ENCODE measurements at regions not wholly inside any gene's neighbourhood (a gene's known extent, or its start where the extent isn't known, plus 50 kb on each side); places are given as distances from the start of the nearest gene placed in this dataset.
A peak's percentile ranks its signal among the peaks of the same experiment; 100 is the strongest.

DNA sequence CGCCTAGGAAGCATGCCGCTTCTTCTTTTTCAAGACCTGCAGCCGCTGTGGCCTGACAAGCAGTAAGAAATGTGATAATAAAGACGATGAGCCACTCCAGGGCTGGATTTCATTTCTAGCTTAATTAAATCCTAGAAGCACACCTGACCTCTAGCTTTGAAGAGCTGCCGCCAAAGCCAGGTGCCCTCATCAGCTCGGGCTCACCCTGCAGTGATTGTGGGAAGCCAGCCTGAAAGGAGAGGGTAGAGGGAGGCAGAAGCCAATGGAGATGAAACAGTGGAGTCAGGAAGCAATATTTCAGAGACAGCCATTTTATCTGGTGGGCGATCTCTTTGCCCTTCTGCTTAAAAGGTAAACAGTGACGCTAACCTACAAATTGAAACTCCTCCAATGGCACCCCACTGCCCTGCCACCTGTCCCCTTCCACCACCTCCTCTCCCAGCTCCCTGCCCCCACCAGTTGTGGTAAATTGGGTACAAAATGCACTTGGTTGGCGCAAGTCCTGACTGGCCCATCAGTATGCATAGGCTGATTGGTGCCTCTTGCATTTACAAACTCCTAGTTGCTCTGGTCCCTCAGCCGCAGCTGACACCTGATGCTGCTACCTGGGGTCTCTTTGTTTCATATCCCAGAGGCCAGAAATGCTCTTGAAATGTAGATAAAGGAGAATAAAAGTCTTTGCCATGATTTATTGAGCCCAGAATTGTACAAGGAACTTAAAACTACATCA is 385.3 kb downstream of the PDCD6IP start:
- DNase-seq (ENCODE audit: low read depth) = no peak

DNA sequence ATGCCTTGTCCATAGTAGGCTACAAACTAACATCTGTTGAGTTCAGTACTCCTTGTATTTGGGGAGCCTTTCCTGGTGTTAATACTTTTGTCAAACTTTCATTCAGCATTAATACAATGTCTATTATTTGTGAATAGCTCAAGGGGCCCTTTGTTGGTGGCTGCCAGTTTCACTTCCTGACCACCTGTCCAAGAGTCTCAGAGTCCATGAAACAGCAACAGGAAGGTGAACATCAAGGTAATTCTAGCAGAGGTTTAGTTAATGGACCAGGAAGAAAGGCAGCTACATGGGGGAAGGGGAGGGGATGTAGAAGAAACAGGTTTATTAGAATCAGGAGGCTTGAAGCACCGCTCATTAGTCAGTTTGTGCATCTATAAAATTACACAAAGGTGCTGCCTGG is 386.9 kb downstream of the PDCD6IP start:
- no peak for DNase-seq (ENCODE audit: low read depth)

- DNase-seq (ENCODE audit: low read depth) = no peak
Observed at GRCh38 chr3:34189133-34189532, 390.7 kb downstream of the PDCD6IP start.

DNA sequence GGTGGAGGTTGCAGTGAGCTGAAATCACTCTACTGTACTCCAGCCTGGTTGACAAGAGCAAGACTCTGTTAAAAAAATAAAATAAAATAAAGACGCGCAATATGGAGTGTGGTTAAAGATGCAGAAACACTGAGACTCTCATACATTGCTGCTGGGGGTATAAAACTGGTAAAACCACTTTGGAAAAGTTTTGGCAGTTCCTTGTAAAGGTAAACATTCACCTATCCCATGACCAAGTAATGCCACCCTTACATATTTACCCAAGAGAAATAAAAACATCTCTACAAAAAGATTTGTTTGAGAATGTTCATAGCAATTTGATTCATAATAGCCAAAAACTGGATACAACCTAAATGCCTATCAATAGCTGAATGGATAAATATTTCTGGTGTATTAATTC is 398.5 kb downstream of the PDCD6IP start:
- no peak for DNase-seq (ENCODE audit: low read depth)

DNA sequence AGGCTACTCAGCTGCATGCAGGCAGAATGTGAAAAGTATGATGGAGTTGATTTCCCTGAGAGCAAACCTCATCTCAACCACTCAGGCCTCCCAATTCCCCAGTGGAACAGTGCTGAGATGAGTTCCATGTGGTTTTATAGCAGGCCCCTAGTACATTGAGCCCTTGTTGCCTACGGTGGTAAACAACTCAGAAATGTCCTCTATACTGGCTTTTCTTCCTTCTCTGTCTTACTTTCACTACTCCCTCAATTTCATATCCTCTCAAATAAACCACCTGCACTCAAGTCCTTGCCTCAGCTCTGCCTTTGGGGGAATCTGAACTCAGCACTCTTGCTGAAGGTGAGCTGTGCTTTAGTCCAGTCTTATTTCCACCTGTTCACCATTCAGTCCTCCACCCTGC is 399.9 kb downstream of the PDCD6IP start:
- no peak for DNase-seq (ENCODE audit: low read depth)

- no peak for DNase-seq (ENCODE audit: low read depth)
Observed at GRCh38 chr3:34200576-34200975, 402.1 kb downstream of the PDCD6IP start.

DNA sequence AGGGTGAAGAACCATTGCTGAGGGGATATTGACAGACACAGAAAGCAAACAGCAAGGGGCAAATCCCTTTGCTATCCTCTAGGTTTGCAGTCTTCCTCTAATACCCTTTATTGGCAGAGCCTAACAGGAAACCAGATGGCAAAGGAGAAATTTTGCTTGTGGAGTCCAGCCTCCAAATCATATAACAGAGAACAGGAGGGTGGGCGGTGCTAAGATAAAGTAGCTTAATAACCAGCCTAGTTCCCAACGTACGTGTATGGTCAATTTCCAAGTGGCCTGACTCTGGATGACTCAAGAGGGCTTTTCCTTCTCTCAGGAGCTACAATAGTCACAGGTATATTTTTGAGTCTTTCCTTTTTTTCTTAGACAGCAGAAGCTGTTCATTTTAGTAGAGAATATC is 404.5 kb downstream of the PDCD6IP start:
- no peak for DNase-seq (ENCODE audit: low read depth)

DNA sequence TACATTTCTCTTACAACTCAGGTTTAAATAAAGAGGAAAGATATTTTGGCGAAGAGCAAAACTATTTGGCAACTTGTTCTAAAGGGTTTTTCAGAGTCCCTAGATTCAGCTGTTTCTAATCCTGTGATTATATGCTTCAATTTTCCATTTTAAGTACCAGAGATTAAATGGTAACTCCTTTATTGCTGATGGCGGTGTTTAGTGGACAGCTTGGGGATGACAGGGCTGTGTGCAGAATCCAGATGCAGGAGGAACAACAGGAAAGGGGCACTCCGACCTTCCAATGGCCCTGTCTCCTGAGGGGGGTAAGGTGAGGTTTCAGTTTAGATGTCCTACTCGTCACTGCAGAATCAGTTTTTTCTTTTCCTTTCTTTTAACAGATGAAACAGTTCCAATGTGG is 405.0 kb downstream of the PDCD6IP start:
- no peak for DNase-seq (ENCODE audit: low read depth)

DNA sequence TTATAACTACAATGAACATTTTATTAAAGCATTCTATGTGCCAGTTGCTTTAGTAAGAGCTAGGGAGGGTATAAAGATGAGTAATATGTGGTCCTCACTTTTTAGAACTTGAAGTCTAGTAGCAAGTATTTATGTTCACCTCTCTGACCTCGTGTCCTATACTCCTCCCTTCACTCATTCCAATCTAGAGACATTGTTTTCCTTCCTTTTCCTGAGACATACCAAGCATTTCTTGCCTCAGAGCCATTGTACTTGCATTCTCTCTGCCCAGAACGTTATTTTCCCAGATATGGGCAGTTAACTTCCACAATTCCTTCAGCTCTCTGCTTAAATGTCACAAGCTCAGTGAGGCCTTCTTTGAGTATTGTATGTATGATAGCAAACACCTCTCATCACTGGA is 408.6 kb downstream of the PDCD6IP start:
- peak; percentile 74 for DNase-seq (ENCODE audit: low read depth)

DNA sequence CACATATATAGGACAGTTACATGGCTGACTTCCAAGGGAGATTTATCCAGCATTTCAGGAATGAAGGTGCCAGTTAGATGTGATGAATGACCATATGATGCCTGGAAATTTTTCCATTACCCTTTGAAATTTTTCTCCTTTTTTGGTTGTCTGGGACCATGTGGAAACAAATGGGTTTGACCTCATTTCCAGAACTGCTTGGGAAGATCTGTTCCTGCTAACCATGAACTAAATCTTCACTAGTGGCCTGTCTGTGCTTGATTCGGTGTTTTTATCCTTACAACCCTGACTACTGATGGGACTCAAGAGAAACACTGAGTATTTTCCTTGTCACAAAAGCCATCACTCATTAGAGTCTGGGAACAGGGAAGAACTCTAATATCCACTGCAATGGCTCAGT is 409.4 kb downstream of the PDCD6IP start:
- peak; percentile 76 for DNase-seq (ENCODE audit: low read depth)

- no peak for DNase-seq (ENCODE audit: low read depth)
Observed at GRCh38 chr3:34212175-34212574, 413.7 kb downstream of the PDCD6IP start.

- DNase-seq (ENCODE audit: low read depth) = no peak
Observed at GRCh38 chr3:34212656-34213055, 414.2 kb downstream of the PDCD6IP start.

- DNase-seq (ENCODE audit: low read depth) = no peak
Observed at GRCh38 chr3:34213478-34213877, 415.0 kb downstream of the PDCD6IP start.

- no peak for DNase-seq (ENCODE audit: low read depth)
Observed at GRCh38 chr3:34216711-34217335, 418.4 kb downstream of the PDCD6IP start.

DNA sequence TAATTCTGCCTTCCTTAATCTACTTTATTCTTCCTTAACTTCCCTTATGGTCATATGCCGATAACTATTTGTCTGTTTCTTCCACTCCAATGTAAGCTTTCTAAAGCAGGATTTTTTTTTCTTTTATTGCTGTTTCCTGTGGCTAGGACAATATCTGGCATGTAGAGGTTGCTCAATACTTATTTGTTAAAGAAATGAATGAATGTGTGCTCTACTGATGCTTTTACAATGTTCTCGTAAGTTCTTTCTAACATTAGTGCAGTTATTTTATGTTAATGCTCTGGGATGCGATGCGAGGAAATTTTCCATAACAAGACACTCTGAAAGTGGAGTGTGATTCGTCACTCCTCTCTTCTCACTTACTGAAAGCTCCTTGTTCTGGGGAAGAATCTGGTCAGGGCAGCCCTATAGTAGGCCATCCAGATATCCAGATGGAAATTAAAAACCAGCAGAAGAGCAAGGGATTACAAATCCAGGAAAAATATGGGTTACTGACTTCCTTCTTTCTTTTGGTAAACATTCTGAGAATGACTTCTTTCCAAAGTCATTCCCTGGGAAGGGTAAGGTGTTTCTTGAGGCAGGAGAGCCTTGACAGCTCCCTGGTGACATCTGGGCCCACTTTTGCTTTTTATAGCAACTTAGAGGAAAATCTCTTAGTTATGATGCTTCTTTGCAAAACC is 420.4 kb downstream of the PDCD6IP start:
- no peak for DNase-seq (ENCODE audit: low read depth)

DNA sequence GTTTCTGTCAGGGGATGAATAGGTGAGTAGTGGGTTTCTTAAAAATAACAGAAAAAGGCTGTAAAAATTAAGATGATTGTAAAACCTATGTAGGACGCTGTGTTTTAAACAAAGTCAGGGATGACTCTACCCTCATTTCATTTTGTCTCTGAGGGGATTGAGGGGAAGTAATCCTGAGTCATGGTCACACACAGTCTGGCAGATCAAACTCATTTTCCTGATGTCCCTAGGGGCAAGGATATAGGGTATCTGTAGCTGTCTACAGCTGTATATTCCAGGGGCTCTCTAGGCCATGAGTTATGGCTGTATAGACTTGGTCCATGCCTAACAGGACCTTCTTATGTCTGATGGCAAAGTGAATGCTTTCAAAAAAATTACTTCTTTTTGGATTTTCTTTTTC is 421.1 kb downstream of the PDCD6IP start:
- DNase-seq (ENCODE audit: low read depth) = no peak

DNA sequence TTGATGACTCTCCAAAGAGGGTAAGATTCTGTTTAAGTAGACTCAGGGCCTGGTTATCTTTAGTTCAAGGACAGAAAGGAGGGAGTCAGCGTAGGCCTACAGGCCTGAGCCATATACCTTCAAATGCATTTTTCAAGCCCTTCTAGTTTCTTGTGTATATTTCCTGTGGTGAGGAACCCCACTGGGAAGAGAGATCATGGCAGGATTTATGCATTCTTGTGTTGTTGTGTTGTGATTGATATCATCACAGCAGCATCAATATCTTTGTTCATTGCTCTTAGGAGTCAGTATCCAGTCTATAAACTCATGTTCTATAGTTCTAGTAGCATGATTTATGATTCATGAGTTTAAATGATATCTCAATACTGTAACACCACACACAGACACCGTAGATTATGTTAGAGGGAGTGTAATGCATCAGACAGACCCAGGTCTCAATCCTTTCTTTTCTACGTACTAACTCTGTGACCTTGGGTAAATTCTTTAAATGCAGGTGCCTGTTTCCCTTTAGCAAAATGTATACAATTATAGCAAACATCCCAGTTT is 427.5 kb downstream of the PDCD6IP start:
- DNase-seq (ENCODE audit: low read depth) = no peak

DNA sequence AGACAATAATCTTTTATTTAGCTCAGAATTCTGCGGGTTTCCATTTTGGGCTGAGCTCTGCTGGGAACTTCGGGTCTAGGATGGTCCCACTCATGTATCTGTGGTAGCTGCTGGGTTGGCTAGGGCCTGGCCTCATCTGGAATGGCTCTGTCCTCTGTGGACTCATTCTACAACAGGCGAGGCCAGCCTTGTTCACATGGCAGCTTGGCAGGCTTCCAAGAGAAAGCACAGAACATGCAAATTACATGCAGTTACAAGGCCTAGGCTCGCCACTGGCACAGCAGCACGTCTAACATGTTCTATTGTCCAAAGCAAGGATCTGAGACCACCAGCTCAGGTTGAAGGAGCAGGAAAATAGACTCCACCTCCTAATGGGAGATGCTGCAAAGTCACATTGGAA is 431.4 kb downstream of the PDCD6IP start:
- DNase-seq (ENCODE audit: low read depth) = no peak

GRCh38 chr3:34235096-34235495 is 436.7 kb downstream of the PDCD6IP start:
- DNase-seq (ENCODE audit: low read depth) = no peak

DNA sequence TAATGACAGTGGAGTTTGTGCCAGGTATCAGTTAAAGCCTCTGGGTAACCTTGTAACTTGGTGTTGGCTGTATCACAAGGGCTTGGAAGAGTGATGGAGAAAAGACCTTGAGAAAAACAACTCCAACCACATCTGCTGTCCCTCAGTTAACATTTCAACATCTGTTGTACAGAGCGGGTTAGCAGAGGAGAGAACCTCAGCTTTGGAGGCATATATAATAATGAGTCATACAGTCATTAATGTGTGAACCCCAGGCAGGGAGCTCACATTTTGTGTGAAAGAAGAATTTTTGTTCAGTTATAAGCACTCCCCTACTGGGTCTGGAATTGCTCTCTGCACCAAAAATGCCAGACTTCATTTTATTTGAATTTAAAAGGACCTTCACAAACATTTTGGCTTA is 439.5 kb downstream of the PDCD6IP start:
- no peak for DNase-seq (ENCODE audit: low read depth)

DNA sequence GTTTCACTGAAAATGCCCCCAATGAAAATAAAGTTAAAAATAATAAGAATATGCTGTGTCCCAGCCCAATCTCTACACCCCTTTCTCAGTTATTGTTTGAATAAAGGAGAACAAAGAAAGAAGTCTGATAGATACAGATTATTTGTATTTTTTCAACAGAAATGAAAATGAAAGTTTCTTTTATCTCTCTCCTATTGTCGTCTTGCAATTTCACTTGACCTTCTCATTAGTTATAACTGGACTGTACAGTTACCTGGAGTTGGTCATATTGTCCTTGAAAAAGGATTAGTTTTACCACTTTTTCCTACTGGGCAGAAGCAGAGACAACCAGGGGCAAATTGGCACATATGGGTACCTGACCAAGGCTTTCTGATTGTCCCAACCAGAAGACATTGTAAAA is 440.0 kb downstream of the PDCD6IP start:
- DNase-seq (ENCODE audit: low read depth) = no peak

GRCh38 chr3:34239287-34239686 is 440.9 kb downstream of the PDCD6IP start:
- no peak for DNase-seq (ENCODE audit: low read depth)

DNA sequence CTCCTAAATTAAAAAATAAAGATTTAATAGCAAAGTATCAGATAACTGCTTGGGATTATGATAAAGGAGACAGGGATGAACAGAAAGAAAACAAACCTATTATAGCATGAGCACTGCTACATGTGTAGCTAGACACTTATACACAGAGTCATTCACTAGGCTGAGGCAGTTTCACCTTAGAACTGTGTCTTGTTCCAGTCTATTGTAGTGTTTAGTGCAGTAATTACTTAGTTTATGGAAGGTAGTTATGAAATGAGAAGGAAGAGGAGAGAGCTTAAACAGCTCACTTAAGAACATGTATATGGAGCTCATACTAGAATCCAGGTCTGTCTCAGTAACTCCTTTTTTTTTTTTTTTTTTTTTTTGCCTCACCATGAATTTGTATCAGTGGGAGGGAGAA is 441.4 kb downstream of the PDCD6IP start:
- no peak for DNase-seq (ENCODE audit: low read depth)

Data from HS-27A (cell line).